ENCODE measurements at regions not wholly inside any gene's neighbourhood (a gene's known extent, or its start where the extent isn't known, plus 50 kb on each side); places are given as distances from the start of the nearest gene placed in this dataset.

- DNase-seq (ENCODE audit: low spot score) = no peak
Observed at GRCh38 chr1:88204612-88205167, 479.4 kb upstream of the PKN2 start.

DNA sequence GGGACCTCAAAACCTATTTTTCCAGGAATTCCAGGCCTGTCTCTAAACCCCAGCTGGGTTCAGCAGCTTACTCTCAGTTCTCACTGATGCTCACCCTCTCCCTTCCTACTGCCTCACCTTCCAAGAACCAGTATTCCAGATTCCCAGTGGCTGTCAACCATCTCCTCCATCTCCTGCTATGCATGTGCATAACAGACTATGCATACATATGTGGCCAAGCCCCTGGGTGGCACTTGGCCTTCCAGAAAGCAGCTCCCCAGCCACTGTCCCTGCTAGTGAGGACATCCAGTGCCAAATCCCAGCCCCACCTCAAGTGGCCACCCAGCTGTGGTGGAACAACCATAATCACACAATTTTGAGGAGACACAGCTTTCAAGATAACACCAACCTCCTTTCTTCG is 475.7 kb upstream of the PKN2 start:
- no peak for DNase-seq (ENCODE audit: low spot score)

DNA sequence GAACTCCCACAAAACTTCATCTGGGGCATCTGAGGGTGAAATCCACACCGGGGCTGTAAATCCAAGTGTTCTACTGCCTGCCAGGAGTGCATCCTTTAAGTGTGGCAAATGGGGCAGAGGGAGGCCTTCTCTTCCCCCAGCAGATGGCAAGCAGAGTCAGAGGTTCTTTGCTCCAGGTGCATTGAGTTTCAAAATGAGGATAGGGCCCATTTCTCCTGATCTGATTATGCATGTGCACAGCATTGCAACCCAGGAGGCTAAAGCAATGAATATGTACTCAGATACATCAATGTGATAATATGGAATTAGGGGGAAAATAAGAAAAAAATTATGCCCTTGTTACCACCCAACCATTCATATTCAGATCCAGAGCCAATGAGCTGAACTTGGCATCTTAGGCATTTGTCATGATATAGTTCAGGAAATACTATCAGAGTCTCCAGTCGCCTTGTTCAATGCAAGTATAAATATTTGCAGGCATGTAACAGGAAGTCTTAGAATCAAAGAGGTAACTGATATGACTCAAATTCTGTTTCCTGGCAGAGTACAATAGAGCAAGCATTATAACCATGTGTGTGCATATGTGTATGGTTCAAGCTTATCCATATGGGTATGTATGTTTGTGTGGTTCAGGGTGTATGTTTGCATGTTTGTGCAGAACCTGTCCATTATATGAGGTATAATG is 473.8 kb upstream of the PKN2 start:
- DNase-seq (ENCODE audit: low spot score) = no peak

DNA sequence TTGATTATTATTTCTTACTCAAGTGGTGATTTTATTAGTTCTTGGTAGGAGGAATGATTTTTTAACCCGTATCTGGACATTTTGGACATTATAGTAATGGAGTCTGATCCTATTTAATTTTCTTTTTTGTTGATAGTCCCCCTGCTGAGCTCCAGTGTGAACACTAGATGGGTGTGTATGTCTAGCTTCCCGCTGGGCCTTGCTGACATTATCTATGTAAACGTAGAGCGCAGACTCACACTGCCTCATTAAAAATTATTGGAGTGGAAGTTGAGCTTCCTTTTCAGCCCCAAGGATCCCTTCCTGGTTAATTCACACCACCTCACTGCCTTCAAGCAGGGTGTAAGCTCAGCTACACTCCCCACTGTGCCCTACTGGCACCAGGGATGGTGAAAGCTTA is 467.6 kb upstream of the PKN2 start:
- no peak for DNase-seq (ENCODE audit: low spot score)

- no peak for DNase-seq (ENCODE audit: low spot score)
Observed at GRCh38 chr1:88217386-88217785, 466.7 kb upstream of the PKN2 start.

DNA sequence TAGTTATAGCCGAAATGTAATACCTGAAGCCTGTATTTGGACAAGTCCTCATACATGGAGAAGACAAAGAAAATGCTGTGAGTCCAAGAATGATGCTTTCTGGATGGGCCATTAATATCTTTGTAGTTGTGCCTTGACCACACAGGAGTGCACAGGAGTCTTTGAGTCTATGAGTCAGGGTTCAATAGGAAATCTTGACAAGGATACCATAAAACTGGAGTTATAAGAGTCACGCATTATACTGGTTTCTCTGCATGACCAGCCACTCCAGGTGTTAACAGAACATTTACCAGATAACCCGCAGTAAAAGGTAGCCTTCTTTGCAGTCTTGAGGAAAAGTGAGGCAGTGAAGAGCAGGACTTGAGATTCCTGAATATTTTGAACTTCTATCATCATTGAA is 464.6 kb upstream of the PKN2 start:
- DNase-seq (ENCODE audit: low spot score) = no peak

DNA sequence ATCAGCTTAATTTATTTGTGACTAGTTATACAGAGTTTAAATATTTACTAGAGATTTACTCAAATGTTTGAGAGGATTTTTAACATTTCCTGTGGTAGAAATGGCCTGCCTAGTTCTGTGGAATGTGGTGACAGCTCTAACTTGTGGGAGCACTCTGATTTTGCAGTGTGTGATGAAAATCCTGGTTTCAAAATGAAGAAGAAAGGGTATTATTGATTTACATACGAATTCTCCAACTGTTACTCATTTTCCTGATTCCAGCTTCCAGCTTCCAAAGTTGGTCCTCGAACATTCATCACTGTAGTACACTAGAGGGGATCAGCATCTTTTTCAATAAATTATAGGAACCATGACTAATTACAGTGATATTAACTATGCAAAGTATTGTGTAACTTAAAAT is 462.7 kb upstream of the PKN2 start:
- no peak for DNase-seq (ENCODE audit: low spot score)

DNA sequence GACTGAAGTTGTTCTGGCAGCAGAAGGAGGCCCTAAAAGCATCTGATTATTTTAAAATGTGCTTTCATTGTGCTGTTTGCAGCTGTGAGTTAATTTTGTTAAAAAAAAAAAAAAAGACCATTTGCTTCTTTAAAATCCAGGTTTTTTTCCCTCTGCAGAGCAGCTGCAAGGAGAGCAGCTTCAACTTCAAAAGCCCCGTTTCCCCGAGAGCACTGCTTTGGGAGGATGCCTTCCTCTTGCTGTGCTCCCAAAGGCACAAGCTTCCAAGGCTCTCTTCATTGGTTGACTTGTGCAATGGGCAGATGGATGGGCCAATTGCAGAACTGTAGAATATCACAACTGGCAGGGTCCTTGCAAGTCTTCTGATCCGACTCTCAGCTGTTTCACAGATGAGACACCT is 459.2 kb upstream of the PKN2 start:
- no peak for DNase-seq (ENCODE audit: low spot score)

- DNase-seq (ENCODE audit: low spot score) = no peak
Observed at GRCh38 chr1:88228114-88228513, 456.0 kb upstream of the PKN2 start.

DNA sequence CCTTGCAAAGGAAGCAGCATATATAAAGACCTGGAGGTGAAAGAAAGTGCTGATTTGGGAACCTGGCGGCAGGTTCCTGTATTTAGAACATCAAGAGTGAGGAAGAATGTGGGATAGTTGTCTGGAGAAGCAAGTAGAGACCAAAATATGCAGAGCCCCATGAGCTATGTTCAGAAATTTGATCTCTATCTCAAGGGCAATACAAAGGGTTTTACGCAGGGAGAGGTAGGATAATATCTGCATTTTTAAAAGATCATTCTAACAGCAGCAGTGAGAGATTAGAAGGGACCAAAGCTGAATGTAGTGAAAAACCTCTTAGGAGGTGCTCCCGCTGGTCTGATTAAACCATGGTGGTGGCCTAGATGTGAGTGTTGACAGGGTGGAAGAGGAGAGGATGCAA is 453.9 kb upstream of the PKN2 start:
- no peak for DNase-seq (ENCODE audit: low spot score)

- no peak for DNase-seq (ENCODE audit: low spot score)
Observed at GRCh38 chr1:88237058-88237457, 447.0 kb upstream of the PKN2 start.

DNA sequence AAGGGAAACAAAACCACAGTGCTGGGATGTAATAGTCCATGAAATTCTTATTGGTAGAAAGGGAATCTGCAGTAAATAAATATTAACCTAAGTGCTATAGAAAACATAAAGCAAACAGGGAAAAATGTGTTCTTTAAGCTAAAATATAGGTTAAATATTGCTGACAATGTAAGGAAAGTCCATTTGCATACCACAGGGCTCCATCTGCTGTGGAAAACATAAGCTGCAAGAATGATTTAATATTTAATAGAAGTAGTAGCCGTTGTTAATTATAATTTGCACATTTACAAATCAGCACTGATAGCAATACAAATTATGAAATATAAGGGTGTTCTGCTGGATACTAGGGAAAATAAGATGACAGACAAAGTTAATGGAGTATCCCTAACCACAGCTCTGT is 444.9 kb upstream of the PKN2 start:
- DNase-seq (ENCODE audit: low spot score) = no peak

DNA sequence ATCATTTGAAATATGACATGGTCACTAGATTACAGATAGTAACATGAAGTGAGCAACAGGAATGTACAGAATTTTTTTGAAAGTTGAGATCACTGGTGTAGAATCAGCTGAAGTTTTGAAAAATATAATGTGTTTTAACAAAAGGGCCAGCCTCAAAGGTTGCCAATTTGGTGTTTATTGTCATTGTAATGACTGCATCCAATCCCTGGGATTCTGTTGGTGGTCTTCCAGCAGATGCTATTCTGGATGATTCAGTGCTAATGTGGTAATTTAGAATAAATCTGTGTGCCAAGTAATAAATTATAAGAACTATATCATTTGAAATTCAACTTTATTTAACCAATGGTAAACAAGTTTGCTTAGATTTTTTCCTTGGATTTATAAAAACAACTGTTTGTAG is 436.4 kb upstream of the PKN2 start:
- no peak for DNase-seq (ENCODE audit: low spot score)

- DNase-seq (ENCODE audit: low spot score) = no peak
Observed at GRCh38 chr1:88250915-88251314, 433.2 kb upstream of the PKN2 start.

GRCh38 chr1:88252745-88253144 is 431.3 kb upstream of the PKN2 start:
- no peak for DNase-seq (ENCODE audit: low spot score)

GRCh38 chr1:88265606-88266005 is 418.5 kb upstream of the PKN2 start:
- no peak for DNase-seq (ENCODE audit: low spot score)

- no peak for DNase-seq (ENCODE audit: low spot score)
Observed at GRCh38 chr1:88266051-88266450, 418.0 kb upstream of the PKN2 start.

DNA sequence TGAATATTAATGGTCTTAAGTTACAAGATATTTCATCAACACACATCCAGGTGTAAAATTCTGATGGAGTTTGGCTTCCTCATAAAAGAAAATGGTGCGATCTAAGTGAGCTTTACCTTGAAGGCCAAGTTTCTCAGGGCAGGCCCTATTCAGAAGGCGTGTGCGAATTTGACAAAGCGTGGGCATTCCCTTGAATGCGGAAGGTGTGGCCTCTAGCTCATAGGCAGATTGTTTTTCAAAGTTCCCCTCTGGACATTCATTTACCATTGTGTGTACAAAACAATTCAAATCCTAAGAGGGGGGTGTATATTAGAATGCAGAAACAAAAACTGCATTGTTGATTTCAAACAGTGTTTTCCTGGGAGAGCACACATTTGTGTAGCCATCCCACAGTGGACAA is 411.9 kb upstream of the PKN2 start:
- no peak for DNase-seq (ENCODE audit: low spot score)

GRCh38 chr1:88274431-88274830 is 409.6 kb upstream of the PKN2 start:
- no peak for DNase-seq (ENCODE audit: low spot score)

- DNase-seq (ENCODE audit: low spot score) = no peak
Observed at GRCh38 chr1:88275259-88275862, 408.7 kb upstream of the PKN2 start.

GRCh38 chr1:88276163-88276562 is 407.9 kb upstream of the PKN2 start:
- DNase-seq (ENCODE audit: low spot score) = no peak

DNA sequence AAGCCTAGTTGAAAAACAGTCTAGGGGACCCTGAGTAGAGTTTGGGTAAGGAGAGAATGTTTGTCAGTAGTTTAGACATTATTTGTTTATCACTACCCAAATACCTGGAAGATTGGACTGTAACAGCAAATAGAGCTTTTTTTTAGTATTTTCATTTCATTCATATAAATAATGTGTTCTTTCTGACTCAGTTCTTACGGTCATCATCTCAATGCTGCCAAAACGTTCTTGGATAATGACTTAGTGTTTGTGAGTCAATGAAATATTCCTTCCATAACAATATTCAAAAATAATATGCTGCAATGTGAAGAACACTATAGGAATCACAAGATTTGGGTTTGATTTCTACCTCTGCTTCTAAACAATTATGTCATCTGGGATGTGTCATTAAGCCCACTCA is 400.0 kb upstream of the PKN2 start:
- no peak for DNase-seq (ENCODE audit: low spot score)

- no peak for DNase-seq (ENCODE audit: low spot score)
Observed at GRCh38 chr1:88284666-88285366, 399.3 kb upstream of the PKN2 start.
